GM21447 (cell line): ENCODE measurements at regions not wholly inside any gene's neighbourhood (a gene's known extent, or its start where the extent isn't known, plus 50 kb on each side); places are given as distances from the start of the nearest gene placed in this dataset.

Experiments
- ATAC-seq: cut with Tn5 transposase; IDR thresholded peaks from one replicate; pipeline ENCODE4 v1.9.1; 2021; ENCODE audit not compliant: unreplicated experiment

DNA sequence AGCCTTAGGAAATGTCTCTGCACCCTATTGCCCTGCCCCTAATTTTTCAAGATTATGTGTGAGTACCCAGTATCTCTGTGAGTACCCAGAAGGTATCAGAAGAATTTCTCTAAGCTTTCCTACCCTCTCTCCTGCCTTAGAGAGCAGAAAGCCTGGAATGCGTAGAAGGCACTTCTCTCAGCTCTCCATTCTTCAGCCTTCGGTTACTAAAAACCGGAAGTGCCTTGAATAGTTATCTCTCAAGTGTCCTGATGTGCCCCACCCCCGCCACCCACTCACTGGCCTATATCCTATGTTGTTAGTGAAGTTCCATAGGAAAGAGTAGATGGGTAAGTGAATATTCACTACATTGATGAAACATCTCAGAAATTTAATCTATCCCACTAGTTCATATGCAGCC is 210.7 kb upstream of the CDH10 start:
- ATAC-seq: no peak

- no peak for ATAC-seq
Measured at GRCh38 chr5:24854850-24855249, 210.1 kb upstream of the CDH10 start.

DNA sequence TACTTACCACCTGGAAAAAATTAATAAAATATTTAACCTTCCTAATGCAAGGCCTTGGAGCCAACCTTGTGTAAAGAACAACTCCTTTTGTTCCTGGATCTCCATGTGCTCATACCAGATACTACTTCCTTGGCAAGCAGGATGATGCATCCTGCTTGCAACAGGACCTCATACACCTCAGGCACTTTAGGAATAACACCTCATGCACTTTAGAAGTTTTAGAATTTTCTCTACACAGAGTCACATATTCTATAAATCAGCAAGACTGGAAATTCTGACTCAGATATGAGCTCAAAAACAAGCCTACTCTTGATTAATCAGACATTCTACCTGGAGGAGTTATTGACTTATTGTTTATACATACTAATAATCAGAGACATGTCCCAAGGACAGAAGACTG is 209.6 kb upstream of the CDH10 start:
- ATAC-seq: no peak

DNA sequence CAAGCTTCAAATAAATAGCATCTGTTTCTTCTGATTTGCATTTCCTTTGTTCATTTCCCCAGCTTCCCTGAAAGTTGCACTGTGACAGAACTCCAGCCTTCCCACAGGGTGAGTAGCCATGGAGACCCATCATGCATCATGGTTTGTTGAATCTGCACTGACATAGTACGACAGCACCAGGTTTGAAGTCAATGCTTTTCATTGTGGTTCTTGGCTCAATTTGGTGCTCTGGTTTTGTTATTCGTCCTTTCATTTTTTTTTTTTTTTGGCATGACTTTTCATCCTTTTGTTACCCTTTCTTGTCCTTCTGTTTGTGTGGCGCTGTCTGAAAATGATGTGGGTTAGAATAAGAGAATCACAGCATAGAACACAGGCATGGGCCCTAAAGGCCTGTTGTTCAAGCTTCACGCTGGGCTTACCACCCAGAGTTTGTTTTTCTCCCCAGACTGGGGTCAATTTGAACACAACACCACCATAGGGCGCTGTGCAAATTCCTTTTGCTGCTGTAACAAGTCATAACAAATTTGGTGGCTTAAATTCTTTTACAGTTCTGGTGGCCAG is 206.2 kb upstream of the CDH10 start:
- ATAC-seq: no peak

DNA sequence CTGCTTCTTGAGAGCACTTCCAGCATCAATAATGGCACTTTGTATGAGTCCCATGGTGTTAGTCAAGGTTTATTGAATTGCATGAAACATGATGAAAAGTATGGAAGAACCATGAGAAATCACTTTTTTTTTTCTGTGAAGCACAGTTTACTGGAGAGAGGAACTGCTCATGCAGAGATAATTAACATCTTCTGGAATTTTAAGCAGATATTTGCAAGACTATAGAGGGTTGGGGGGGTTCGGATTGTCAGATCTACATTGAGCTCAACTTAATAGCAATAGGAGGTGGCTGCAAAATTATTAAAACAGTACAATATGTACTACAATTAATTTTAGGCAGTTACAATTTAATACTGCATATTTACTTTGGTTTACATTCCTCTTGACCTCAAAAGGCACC is 204.4 kb upstream of the CDH10 start:
- no peak for ATAC-seq

DNA sequence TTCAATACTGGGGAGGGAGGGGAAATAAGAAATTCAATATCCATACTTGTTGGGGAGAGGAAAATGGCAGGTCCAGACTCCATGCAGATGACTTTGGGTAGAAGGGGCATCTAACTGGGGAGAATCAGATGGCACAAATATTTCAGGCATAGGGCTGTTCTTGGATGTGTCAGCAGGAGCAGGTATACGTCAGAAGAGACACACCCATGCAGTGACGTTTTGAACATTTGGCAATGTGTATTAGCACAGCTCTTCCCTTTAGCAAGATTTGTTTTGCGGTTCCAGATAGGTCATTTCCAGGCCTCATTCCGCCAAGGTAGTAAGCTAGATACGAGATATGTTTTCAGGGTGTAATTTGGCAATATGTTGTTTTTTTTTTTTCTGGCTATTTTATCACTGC is 187.2 kb upstream of the CDH10 start:
- no peak for ATAC-seq

DNA sequence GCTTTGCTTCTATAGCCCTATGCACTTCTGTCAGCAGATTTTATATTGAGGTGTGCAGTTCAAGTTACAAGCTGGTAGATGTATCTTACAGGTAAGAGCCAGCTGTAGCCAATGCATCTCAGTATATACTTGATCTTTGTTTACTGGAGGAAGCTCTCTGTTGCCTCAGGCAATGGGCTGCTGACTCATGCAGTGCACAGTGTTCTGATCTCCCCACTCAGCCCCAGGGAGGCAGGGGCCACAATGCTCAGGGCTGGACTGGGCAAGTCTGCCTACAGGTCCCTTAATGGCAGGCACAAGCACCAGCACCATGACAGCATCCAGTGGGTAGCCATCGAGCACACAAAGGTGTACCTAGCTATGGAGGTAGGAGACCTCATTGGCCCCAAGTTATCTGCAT is 178.8 kb upstream of the CDH10 start:
- no peak for ATAC-seq

GRCh38 chr5:24819841-24820240 is 175.1 kb upstream of the CDH10 start:
- no peak for ATAC-seq

- no peak for ATAC-seq
Measured at GRCh38 chr5:24817966-24818365, 173.2 kb upstream of the CDH10 start.

DNA sequence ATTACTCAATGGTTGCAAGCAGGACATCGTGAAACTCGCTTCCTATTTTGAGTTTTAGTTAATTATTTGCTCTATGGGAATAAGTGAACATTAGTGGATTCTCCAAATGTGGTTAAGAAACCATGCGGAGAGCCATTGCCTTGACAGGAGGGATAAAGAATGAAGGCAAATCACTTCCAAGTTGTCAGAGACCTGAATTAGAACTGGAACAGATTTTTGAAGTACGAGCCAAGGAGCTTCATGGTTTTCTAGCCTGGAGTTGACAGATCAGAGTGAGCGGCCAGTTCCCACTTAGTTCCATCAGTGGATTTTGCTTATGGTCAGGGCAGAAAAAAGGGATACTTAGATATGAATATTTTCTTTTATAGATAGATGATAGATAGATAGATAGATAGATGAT is 171.4 kb upstream of the CDH10 start:
- ATAC-seq: no peak

GRCh38 chr5:24805230-24805629 is 160.5 kb upstream of the CDH10 start:
- no peak for ATAC-seq

- ATAC-seq: no peak
Measured at GRCh38 chr5:24804221-24804681, 159.5 kb upstream of the CDH10 start.

GRCh38 chr5:24791326-24791725 is 146.5 kb upstream of the CDH10 start:
- no peak for ATAC-seq

DNA sequence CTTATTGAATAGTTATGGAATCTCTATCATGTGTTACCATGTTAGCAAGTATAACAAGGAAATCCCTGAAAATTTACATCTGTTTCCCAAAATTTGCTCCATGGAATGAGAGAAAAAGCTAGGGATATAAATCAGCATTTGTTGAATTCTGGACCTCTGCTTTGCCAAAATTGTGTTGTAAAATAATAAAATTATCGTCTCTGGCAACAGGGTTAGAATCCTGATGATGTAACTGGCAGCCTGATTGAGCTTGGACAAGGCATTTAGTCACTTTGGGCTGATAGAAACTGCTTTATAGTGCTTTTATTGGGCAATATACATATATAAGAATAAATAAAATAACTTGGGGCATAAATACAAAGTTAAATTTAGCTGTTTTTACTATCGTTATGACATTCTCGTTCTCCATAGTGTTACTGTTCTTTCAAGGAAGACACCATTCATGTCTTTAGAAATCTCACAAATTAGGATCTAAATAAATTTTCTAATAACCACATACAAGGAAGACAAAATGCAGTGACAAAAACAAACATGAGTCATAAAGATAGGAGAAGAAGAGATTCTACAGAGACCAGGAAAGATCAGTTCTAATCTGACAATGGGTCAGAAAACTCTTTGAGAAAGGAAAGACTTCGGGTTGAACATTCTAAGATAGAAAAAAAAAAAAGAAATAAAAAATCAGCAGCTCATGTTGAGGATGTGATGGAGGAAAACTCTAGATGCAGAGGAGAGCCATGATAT is 145.0 kb upstream of the CDH10 start:
- no peak for ATAC-seq

- ATAC-seq: no peak
Measured at GRCh38 chr5:24788829-24789514, 144.2 kb upstream of the CDH10 start.

GRCh38 chr5:24786108-24786507 is 141.3 kb upstream of the CDH10 start:
- ATAC-seq: no peak

GRCh38 chr5:24783596-24783995 is 138.8 kb upstream of the CDH10 start:
- no peak for ATAC-seq

- no peak for ATAC-seq
Measured at GRCh38 chr5:24777392-24777791, 132.6 kb upstream of the CDH10 start.

DNA sequence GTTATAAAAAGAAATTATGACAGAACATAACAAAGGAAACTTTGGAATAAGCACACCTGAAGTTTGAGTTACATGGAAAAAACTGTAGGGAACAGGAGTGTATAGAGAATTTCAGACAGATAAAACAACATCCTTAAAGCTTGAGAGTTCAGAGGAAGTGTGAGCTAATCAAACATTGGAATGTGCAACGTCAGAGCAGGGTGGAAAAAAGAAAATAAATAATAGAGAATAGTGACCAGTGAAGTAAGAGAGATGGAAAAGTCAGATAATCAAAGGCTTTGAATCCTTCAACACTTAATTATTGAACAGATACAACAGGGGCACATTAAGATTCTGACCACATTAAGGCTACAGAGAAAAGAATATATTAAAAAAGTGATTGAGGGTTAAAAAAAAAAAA is 128.5 kb upstream of the CDH10 start:
- no peak for ATAC-seq

DNA sequence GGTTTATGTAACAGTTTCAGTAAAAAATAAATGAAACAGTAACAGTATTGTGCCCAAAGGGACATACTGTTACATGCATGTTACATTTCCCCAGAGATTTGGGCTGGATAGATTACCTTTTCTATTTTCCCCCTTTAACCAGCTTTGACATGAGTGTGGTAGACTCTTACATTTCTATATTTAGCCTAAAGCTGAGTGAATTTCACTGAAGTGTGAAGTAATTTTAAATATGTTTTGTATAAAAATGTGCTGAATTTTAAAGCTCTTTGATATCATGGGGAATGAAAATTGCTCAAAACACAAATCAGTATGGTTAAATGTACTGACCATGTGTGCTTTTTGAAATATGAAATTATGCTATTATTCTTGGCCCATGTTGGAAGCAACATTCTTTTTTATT is 122.3 kb upstream of the CDH10 start:
- no peak for ATAC-seq

DNA sequence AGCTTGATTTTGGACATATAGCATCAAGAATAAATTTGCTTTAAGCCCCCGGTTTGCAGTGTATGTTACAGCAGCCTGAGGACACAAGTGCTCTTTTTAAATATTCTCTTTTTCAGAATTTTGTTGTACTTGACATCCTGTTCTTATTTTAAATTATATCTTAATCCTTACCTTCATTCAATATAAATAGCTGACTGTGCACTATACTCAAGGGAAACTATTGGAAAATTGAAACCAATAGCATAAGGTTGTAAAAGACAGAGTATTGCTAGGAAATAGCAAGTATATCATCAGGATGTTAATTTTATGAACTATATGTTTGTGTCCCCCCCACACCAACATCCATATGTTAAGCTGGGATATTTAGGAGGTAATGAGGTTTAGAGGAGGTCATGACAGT is 120.4 kb upstream of the CDH10 start:
- ATAC-seq: no peak

GRCh38 chr5:24750355-24750754 is 105.6 kb upstream of the CDH10 start:
- ATAC-seq: no peak
